ENCODE measurements at regions not wholly inside any gene's neighbourhood (a gene's known extent, or its start where the extent isn't known, plus 50 kb on each side); places are given as distances from the start of the nearest gene placed in this dataset.

GRCh38 chr5:114210662-114211061, 151.2 kb upstream of the KCNN2 start:
- no peak for TF ChIP-seq CTCF (IDR thresholded peaks at IDR 0.05; ENCODE audit: low read depth, low read length)
- no peak for TF ChIP-seq EZH2phosphoT487 (IDR thresholded peaks at IDR 0.05; ENCODE audit: low read depth)
